ENCODE measurements at regions not wholly inside any gene's neighbourhood (a gene's known extent, or its start where the extent isn't known, plus 50 kb on each side); places are given as distances from the start of the nearest gene placed in this dataset.
"Not testable (repeated sequence)": the region's sequence is repeated elsewhere in the genome, so short reads cannot be mapped to it uniquely, and the experiment has no call there.

DNA sequence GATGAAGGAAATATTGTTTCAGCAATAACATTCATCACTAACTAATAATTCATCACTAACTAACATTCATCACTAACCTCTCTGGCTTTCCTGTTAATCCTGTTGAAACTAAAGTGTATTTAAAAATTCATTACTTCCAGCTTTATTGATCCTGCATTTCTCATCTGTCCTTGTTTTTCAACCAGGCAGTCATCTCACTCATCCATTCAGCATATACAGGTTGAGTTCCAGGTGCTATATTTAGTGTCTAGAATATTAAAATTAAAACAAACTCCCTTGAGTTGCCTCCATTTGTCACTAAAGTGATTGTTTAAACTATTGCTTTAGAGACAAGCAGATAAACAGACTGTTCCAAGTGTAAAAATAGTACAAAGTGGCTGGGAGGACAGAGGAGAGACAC is 58.1 kb downstream of the ATXN7L3B start:
- no peak for DNase-seq

DNA sequence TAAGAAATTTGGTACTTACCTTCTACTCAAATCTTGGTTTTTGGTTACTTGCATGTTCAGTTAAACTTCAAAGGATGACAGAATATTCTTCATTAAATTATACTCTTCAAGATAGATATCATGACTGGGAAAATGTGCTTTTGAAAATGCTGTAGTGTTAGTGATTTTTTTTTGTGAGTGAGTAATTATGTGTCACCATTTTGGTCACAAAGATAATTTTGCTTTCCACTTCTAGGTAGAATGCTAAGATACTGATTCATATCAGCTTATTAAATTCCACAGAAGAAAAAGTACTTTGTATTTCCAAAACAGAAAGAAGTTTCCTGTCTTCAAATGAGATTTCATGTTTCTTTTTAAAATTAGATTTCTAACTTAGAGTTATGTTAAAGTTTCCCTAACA is 61.2 kb downstream of the ATXN7L3B start:
- DNase-seq = no peak

DNA sequence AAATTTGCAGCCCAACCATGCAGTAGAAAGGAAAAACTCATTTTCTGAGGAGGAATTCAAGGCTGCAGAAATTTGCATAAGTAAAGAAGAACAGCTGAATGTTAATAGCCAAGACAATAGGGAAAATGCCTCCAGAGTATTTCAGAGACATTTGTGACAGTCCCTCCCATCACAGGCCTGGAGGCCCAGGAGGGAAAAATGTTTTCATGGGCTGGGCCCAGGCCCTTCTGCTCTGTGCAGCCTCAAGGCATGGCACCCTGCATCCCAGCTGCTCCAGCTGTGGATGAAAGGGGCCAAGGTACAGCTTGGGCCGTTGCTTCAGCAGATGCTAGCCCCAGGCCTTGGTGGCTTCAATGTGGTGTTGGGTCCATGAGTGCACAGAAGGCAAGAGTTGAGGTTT is 62.3 kb downstream of the ATXN7L3B start:
- no peak for DNase-seq

DNA sequence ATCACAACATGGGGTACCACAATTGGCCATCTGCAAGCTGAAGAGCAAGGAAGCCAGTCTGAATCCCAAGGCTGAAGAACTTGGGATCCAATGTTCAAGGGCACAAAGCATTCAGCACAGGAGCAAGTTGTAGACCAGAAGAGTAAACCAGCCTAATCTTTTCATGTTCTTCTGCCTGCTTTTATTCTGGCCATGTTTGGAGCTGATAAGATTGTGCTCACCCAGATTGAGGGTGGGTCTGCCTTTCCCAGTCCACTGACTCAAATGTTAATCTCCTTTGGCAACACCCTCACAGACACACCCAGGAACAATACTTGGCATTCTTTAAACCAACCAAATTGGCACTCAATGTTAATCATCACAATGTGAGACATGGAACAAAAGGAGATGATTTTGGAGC is 63.2 kb downstream of the ATXN7L3B start:
- DNase-seq = not testable (repeated sequence)

DNA sequence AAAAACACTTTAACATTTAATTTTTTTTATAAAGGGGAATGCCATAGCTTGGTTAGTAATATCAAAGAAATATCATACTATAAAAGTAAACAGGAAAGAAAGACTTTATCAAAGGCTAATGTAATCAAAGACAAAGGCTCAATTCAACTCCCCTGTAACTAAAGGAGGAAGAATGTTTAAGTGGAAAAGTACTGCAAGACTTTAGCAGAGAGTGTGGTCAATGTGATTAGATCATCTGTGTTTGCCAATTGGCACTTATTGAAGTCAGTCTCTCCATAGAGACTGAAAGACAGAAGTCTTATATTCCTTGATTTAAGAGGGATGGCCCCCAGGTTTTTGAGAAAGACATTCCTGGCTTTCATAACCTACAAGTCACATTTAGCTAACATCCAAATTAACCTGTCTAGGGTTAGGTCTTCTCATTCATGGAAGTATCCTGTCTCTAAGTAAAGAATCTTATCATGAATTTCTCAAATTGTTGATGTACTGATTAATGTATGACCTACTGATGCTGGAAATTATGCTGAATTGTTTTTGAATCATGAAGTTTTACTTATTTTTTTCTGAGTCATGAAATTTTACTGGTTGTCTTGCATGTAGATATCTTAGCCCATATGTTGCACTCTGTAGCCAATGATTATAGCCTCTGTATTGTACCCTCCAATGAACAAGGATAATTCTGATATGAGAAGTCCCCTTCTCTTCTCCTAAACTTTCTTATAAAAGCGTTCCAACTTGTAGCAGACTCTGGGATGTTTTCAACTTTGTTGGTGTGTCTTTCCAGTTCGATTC is 65.4 kb downstream of the ATXN7L3B start:
- DNase-seq = no peak

DNA sequence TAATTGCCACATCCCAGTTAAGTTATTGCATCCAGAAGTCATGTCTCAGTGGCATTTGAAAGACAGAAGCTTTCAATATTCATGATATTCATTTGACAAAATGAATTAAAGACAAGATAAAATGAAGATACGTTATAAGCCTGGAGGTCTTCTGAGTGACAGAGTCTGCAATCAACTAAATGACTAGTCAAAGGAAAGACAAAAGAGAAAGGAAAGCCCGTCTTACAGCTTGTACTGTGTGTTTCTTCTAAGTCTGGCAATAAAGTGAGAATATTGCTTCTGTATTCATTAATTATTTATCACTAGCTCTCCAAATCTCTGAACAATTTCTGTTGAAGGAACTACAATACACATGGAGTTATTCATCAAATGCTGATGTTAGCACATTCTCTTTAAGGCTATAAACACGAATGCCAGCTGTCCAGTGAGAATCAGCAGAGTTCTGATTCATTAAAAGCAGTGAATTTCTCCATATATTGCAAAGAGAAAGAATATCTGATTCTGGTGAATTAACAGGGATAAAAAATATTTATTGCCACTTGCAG is 70.7 kb downstream of the ATXN7L3B start:
- DNase-seq = no peak

DNA sequence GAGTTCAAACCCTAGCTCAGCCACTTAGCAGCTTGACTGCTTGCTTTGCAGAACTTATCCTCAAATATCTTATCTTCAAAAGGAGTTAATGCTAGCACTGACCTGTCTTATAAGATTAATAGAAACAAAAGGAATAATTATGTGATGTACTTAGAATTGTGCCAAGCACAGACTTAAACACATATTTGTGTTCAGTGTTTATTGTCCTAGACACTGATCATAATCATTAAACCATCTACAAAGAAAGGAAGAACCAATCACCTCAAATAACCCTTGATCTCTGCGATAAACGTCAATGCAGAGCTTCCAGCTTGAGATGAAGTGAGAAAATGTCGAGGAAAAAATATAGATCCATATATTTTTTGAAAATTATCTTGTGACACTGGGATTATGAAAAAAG is 73.1 kb downstream of the ATXN7L3B start:
- DNase-seq = no peak

DNA sequence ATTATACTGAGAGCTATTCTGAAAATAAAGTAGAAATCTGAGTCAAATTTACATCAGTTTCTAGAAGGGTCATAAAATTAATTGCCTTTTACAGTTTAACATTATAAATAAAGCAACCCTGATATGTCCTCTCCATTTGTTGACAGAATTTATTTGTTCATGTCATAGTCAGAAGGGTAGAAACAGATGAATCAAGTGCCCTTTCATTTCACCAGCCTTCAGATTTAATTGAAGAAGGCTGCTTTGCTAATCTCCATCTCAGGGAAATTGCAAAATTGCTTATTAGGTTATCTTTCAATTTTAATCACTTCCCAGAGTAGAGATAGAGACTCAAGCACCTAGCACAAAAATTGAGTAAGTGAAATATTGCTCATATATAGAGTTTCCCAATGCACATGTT is 76.8 kb downstream of the ATXN7L3B start:
- peak; percentile 3 for DNase-seq

DNA sequence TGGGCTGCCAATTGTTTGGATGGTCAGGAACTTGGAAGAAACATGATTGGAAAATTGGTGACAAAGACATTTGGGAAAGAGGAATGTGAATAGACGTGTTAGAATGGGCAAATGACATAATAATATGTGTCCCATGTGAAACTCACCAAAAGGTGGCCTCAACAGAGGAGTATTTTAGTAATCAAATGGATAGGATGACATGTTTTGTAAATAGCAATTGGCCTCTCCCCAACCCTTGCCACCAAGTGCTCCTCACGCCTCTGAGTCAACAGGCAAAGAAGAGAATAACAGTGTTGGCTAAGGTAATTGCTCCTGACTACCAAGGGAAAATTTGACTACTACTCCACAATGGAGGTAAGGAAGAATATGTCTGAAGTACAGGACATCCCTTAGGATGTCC is 81.4 kb downstream of the ATXN7L3B start:
- DNase-seq = no peak

DNA sequence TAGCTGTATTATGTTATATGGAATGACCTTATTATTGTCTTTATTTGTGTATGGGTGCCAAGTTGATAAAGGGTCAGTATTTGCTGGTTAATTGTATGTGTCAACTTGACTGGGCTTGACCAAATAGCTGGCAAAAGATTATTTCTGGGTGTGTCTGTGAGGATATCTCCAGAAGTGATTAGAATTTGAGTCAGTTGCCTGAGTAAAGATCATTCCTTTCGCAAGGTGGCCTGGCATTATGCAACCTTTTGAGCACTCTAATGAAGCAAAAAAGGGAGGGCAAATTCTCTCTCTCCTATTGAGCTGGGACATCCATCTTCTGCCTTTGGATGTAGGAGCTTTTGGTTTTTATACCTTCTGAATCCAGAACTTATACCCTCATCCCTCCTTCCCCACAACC is 82.2 kb downstream of the ATXN7L3B start:
- DNase-seq = no peak

DNA sequence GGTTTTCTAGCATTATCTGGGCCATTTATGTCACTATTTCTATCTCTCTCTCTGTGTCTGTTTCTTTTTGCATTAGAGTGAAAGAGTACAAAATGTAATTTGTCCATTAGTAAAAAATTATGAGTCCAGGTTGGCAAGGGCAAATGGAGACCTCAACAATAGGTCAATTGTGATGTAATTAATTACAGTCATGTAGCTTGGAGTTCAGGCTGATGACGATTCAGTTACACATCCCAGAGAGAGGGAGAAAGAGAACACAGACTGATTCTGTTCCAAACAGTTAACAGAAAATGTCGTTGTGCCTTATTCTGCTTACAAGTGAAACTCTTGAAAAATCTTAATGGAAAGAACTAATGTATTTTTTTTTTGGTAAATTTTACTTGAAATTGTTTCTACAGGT is 83.3 kb downstream of the ATXN7L3B start:
- DNase-seq = no peak

DNA sequence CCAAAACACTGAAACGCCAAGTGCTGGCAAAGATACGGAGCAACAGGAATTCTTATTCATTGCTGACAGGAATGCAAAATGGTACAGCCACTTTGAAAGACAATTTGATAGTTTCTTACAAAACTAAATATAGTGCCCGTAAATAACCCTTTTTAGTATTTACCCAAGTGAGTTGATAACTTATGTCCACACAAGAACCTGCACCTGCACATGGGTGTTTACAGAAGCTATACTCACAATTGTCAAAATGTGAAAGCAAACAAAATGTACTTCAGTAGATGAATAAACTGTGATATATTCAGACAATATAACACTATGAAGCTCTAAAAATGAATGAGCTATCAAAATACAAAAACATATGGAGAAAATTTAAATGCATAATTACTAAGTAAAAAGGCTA is 86.6 kb downstream of the ATXN7L3B start:
- peak; percentile 49 for DNase-seq

DNA sequence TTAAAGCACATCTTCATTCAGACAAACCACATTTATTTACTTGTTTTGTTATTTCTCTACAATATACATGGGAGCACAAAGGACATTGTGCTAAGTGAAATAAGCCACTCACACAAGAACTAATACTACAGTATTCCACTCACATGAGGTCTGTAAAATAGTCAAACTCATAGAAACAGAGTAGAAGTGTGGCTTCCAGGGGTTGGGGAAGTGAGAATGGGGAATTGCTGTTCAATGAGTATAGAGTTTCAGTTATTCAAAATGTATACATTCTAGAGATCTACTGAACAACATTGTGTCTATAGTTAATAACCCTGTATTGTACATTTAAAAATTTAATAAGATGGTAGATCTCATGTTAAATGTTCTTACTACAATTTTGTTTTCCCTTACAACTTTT is 88.8 kb downstream of the ATXN7L3B start:
- no peak for DNase-seq

DNA sequence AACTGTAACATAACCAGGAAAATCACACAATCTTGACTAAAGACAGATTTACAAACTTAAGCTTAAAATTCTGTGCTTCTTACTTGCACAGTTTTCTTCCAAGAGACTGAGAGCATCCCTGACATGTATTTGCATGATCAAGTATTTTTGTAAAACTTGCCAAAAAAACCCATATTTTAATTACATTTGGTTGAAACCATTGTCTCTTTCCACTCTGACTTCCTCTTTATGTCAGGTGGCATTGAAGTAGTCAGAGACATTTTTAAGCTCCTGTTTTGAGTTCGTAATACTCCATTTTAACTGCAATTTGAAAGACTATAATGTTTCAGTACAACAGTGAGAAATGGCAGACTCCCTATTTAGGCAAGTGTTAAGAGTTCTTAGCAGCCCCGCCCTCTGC is 103.6 kb downstream of the ATXN7L3B start:
- DNase-seq = no peak

DNA sequence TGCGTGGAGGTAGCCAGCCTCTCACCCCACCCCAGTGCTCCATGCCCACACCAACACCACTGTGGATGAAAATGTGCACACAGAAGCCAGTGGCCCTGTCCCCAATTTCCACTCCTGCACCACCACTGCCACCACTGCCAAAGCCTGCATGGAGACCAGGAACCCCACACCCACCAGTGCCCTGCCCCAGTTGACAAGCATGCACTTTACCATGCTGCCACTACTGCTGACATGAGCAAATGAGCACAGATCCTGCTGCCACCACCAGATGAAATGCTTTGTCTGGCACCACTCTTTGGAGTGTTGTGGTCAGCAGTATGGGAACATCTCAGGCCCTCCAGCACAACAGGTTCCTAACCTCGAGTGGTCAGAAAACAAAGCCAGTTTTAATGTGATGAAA is 104.1 kb downstream of the ATXN7L3B start:
- DNase-seq = no peak

DNA sequence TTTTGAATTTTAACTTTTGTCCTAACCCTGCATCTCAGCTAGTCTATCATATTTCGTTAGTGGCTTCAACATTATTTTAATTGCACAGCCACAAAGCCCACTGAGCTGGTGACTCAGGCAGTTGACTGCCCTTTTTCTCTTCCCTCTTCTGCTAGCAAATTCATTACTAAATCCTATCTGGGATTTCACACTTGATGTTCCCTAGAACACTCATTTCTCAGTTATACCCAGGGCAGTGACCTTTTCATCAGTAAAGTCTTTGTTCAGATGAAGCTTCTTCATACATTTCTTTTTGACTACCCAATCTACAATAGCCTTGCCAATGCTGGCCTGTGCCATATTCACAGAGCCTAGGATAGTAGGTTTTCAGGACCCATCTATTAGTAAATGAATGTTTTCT is 107.0 kb downstream of the ATXN7L3B start:
- DNase-seq = no peak

DNA sequence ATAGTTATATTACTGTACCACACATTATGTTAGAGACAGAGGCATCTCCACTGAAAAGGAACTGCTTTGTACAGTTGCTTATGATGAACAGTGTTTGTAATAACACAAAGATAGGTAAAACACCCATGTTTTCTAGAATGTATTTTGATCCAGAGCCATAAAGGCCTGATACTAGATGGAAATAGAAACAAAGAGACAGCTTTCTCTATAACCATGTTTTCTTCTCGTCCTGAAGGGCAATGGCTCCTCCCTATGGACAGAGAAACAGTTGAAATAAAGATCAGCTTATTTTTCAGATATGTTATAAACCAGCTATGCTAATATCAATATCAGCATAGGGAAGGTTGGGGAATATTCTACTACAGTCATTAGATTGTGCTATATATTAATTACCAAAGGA is 109.2 kb downstream of the ATXN7L3B start:
- peak; percentile 43 for DNase-seq

DNA sequence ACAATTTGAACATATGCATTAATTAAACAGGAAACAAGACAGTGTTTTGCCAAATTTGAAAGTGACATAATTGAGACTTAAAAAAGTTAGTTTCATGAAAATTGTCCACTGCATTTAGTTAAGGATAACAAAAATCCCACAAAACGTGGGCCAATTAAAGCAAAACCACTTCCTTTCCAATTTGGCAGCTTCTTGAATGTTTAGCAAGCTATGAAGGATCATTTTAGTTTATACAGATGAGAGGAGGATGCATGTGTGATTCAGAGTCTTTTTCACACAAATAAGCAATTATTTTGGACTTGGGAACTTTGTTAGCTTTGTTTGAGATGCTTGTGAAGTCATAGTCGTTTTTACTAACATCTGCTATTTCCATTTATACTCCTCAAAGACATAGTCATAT is 109.6 kb downstream of the ATXN7L3B start:
- no peak for DNase-seq

DNA sequence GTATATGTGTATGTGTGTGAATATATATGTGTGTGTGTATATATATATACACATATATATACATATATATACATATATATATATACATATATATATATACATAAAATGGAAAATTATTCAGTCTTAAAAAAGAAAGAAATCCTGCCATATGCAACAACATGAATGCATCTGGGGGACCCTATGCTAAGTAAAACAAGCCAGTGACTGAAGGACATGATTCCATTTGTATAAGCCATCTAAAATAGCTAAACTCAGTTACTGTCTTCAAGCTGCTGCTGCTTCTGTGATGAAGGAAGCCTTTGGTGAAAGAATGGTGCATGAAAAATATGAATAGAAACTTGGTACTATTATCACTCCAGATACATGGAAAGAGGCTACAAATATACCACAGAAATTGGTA is 118.6 kb downstream of the ATXN7L3B start:
- DNase-seq = no peak

DNA sequence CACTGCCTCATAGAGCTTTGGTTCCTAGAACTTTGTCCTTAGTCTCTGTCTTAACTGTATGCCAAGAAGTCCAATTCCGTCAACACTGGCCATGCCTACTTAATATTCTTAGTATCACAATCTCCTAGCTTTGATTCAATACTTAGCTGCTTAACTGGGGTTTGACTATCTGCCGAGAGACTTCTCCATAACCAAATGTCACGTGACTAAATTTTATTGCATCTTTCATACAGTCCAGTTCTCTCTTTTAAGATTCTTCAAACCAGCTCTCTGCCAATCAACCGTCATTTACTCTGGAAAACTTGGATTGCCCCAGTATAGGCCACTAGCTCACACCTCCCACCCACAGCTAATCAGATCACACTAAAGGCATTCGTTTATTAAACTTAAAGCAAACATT is 122.8 kb downstream of the ATXN7L3B start:
- DNase-seq = no peak

DNA sequence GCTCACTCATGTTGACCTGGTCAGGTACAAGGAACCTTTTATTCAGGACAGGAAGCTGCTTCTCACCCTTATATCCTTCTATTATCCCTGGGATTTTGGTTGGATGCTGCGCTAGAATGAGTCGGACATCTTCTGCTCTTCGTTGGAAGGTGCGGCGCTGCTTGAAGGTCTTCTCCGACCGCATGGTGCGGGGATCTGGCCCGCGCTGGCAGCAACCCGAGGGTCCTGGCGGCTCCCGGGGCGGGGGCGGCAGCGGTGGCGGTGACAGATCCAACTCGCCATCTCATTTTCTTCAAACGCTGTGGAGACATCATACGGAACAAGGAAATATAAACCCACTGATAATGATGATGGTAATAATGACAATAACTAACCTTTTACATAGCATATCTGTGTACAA is 126.3 kb downstream of the ATXN7L3B start:
- DNase-seq = no peak

DNA sequence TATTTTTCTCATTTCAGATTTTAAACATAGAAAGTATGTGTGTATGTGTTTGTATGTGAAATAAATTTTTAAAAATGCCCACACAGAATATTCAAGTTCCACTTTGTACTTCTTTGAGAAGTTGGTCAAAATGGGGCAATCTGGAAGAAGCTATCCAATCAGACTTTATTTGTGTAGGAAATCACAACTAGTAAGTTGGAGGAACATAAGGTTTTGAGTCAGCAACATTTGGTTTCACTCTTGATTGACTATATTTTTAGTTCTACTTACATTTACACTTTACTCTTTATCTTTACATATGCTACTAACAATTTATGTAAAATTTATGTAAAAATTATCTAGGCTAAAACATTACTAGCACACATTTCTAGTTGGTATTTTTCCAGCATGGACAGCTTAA is 128.1 kb downstream of the ATXN7L3B start:
- no peak for DNase-seq

DNA sequence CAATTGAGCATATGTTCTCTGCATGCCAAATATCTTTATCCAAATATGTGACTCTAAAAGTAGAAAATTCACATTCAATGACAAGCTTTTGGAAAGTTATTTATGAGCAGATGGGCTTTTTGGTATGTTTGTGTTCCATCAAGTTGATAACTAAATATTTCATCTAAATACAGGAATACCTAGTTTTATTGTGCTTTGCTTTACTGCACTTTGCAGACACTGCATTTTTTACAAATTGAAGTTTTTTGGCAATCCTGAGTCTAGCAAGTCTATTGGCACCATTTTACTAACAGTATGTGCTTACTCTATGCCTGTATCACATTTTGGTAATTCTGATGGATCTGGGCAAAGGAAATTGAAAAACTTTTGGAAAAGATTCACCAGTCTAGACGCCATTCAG is 133.8 kb downstream of the ATXN7L3B start:
- no peak for DNase-seq

DNA sequence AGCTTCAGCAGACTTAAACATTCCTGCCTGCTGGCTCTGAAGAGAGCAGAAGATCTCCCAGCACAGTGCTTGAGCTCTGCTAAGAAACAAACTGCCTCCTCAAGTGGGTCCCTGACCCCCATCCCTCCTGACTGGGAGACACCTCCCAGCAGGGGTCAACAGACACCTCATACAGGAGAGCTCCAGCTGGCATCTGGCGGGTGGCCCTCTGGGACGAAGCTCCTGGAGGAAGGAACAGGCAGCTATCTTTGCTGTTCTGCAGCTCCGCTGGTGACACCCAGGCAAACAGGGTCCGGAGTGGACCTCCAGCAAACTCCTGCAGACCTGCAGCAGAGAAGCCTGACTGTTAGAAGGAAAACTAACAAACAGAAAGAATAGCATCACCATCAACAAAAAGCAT is 139.3 kb downstream of the ATXN7L3B start:
- not testable (repeated sequence) for DNase-seq

DNA sequence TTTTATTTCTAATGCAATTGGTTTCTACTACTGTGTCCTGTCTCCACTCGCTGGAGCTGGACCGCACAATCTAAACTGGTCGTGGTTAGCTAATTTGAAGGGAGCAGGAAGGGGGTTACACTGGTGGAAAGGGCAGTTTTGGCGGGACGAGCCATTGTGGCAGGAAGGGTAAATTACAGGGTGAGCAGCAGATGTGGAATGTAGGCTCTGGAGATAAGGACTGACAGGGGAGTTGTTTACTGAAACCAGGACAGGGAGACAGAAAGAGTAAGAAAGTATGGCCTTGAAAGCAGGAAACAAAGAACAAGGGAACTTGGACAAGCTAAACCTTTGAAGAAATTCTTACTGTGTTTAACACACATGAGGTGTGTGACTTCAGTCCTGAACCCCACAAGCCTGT is 147.8 kb downstream of the ATXN7L3B start:
- DNase-seq = no peak

Measured in NCI-H69 (cell line).